Prostate gland (tissue), 2 donors: ENCODE measurements at regions not wholly inside any gene's neighbourhood (a gene's known extent, or its start where the extent isn't known, plus 50 kb on each side); places are given as distances from the start of the nearest gene placed in this dataset.

Experiments used
- DNase-seq: peaks from one replicate; pipeline ENCODE4 v3.0.0-alpha.2; 2019; ENCODE audit warnings: low spot score
- H3K27ac ChIP-seq, 2 donors: fragments of 200-600 bp; sonication (generic); 2 replicates each; pipeline ENCODE4 v1.5.1; 2017 to 2019
- H3K27me3 ChIP-seq: fragments of 200-600 bp; sonication (generic); replicated peaks from 2 replicates; pipeline ENCODE4 v1.5.1; 2019; ENCODE audit not compliant: insufficient read depth
- H3K36me3 ChIP-seq, 2 donors: fragments of 200-600 bp; sonication (generic); 1 replicate in 1 of 2; 2 replicates in 1 of 2; pipeline versions ENCODE4 v1.5.1 to v1.8.1; 2017 to 2019
- H3K4me1 ChIP-seq: fragments of 200-600 bp; sonication (generic); replicated peaks from 2 replicates; pipeline ENCODE4 v1.5.1; 2019
- H3K4me3 ChIP-seq, 2 donors: fragments of 200-600 bp; sonication (generic); 2 replicates each; pipeline ENCODE4 v1.5.1; 2017 to 2019
- H3K9me3 ChIP-seq: fragments of 200-600 bp; sonication (generic); 2 replicates; pipeline ENCODE4 v1.5.1; 2017
- POLR2A ChIP-seq: fragments of 450-650 bp; IDR thresholded peaks from one replicate; pipeline ENCODE4 v1.6.1; 2016; ENCODE audit warnings: antibody characterized with exemption, mild to moderate bottlenecking
- POLR2AphosphoS5 ChIP-seq: sonication (generic); formaldehyde crosslinking; IDR thresholded peaks from one replicate; pipeline ENCODE4 v1.6.1; 2017; ENCODE audit warnings: antibody characterized with exemption
- WGBS: methylation state at CpG from one replicate; pipeline ENCODE4 v1.1.5; 2018; 5-methylcytosine and 5-hydroxymethylcytosine counted together
- intact Hi-C: fragments of 100-400 bp; cut with DNase I; formaldehyde crosslinking; loops from one replicate; pipeline ENCODE4 v1.14.2; 2022
- TF ChIP-seq, protein P1 (sequence below), 4 experiments: fragments of 200-600 bp in 2 of 4; fragments of 450-650 bp in 2 of 4; sonication (generic) in 2 of 4; IDR thresholded peaks; 1 replicate in 3 of 4; 2 replicates in 1 of 4; pipeline ENCODE4 v1.5.1; 2016 to 2019; ENCODE audit warnings: antibody characterized with exemption in 4 of 4, mild to moderate bottlenecking in 2 of 4, moderate library complexity in 2 of 4

DNA sequence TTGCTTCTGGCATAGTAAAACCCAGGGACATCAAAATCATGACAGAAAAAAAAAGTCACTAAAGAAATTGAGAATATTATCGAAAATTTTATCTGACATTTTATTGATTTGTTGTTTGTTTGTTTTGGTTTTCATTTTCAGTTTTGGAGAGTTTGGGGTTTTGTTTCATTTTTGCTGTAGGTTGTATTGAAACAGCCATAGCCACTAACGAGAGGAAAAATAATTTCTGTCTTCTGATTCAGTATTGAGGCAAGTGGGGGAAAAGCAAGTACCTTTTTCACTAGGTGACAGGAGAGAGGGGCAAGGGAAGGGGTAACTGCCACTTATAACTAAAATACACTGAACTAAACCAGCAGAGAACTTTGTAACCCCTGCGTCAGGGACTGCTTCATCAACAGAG is 392.8 kb upstream of the NDST3 start:
- intact Hi-C loops, result no loop called here
- no peaks in the 10 kb centered on the region for H3K27me3 ChIP-seq
- no peak for TF ChIP-seq POLR2A
- TF ChIP-seq POLR2AphosphoS5, result no peak
- TF ChIP-seq, protein P1, sequence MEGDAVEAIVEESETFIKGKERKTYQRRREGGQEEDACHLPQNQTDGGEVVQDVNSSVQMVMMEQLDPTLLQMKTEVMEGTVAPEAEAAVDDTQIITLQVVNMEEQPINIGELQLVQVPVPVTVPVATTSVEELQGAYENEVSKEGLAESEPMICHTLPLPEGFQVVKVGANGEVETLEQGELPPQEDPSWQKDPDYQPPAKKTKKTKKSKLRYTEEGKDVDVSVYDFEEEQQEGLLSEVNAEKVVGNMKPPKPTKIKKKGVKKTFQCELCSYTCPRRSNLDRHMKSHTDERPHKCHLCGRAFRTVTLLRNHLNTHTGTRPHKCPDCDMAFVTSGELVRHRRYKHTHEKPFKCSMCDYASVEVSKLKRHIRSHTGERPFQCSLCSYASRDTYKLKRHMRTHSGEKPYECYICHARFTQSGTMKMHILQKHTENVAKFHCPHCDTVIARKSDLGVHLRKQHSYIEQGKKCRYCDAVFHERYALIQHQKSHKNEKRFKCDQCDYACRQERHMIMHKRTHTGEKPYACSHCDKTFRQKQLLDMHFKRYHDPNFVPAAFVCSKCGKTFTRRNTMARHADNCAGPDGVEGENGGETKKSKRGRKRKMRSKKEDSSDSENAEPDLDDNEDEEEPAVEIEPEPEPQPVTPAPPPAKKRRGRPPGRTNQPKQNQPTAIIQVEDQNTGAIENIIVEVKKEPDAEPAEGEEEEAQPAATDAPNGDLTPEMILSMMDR (IDR thresholded peaks at IDR 0.05), result no peak
- no peak for DNase-seq
- H3K4me1 ChIP-seq, result no peaks in the 10 kb centered on the region
- no peaks in the 10 kb centered on the region for H3K36me3 ChIP-seq
- H3K27ac ChIP-seq, result no peak overlapping the region
- no peaks in the 10 kb centered on the region for H3K9me3 ChIP-seq
- 77% methylated on average over 3 of the region's 3 CpGs for WGBS
- H3K4me3 ChIP-seq, result no peak overlapping the region

DNA sequence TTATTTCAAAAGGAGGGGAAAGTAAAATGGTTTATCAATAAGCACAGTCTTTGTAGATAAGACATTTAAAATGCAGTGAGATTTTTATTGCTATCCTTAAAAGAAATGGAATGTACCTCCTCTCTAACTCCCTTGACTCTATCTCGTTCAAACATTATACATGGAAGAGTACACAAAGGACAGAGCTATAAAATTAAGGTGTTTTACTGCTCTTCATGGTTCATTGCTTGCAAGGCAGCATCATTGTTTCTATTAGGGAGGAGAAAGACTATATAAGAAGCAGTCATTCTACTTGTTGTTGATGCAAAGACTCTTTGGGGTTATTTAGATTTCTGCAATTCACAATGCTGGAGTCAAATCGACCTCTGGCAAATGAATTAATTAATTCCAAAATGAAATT is 380.2 kb upstream of the NDST3 start:
- no peaks in the 10 kb centered on the region for H3K36me3 ChIP-seq
- H3K4me1 ChIP-seq, result no peaks in the 10 kb centered on the region
- no peak for DNase-seq
- no peak overlapping the region for H3K4me3 ChIP-seq
- WGBS, result 17% methylated on average over 2 of the region's 2 CpGs
- no peaks in the 10 kb centered on the region for H3K9me3 ChIP-seq
- intact Hi-C loops, result no loop called here
- H3K27ac ChIP-seq, result no peak overlapping the region
- TF ChIP-seq POLR2AphosphoS5, result no peak
- TF ChIP-seq, protein P1 (IDR thresholded peaks at IDR 0.05), result no peak
- TF ChIP-seq POLR2A, result no peak
- H3K27me3 ChIP-seq, result no peaks in the 10 kb centered on the region

GRCh38 chr4:117660668-117661067 is 373.6 kb upstream of the NDST3 start:
- intact Hi-C loops, result no loop called here
- Histone ChIP-seq H3K27ac (no peak overlapping the region), H3K36me3 (no peaks in the 10 kb centered on the region), H3K27me3 (no peaks in the 10 kb centered on the region), H3K9me3 (no peaks in the 10 kb centered on the region), H3K4me1 (no peaks in the 10 kb centered on the region), H3K4me3 (no peak overlapping the region)
- TF ChIP-seq POLR2A (no peak), POLR2AphosphoS5 (no peak)
- TF ChIP-seq, protein P1 (IDR thresholded peaks at IDR 0.05), result no peak
- 75% methylated on average over 1 of the region's 1 CpG for WGBS
- no peak for DNase-seq

GRCh38 chr4:117661091-117662072 is 372.9 kb upstream of the NDST3 start:
- TF ChIP-seq POLR2AphosphoS5, result no peak
- no peaks in the 10 kb centered on the region for H3K27me3 ChIP-seq
- H3K9me3 ChIP-seq, result no peaks in the 10 kb centered on the region
- DNase-seq, result no peak
- WGBS, result 93% methylated on average over 2 of the region's 2 CpGs
- no peak overlapping the region for H3K27ac ChIP-seq
- H3K4me3 ChIP-seq, result no peak overlapping the region
- intact Hi-C loops, result no loop called here
- H3K36me3 ChIP-seq, result no peaks in the 10 kb centered on the region
- no peaks in the 10 kb centered on the region for H3K4me1 ChIP-seq

- intact Hi-C loops, result no loop called here
- WGBS, result 75% methylated on average over 3 of the region's 3 CpGs
- DNase-seq, result no peak
- H3K4me1 ChIP-seq, result no peaks in the 10 kb centered on the region
- H3K36me3 ChIP-seq, result no peaks in the 10 kb centered on the region
- no peaks in the 10 kb centered on the region for H3K27me3 ChIP-seq
- TF ChIP-seq, protein P1 (IDR thresholded peaks at IDR 0.05), result no peak
- H3K4me3 ChIP-seq, result no peak overlapping the region
- no peaks in the 10 kb centered on the region for H3K9me3 ChIP-seq
- H3K27ac ChIP-seq, result no peak overlapping the region
Measured at GRCh38 chr4:117664706-117665444, 369.4 kb upstream of the NDST3 start.
